IMR-90 (cell line): ENCODE measurements at regions not wholly inside any gene's neighbourhood (a gene's known extent, or its start where the extent isn't known, plus 50 kb on each side); places are given as distances from the start of the nearest gene placed in this dataset.

Source experiments
- ATAC-seq: fragments of 200-7000 bp; cut with Tn5 transposase; 2 replicates; pipeline ENCODE4 v1.9.1; 2020; ENCODE audit warnings: low read depth, mild to moderate bottlenecking, moderate library complexity
- BruUV-seq: library from RNA; stranded (reverse); fragments of 400-500 nt; replicated peaks from 2 replicates; lab custom pipeline; 2021; lab: Mats Ljungman, UMichigan
- CTCF ChIA-PET: fragments of 300-600 bp; formaldehyde crosslinking; extraction: SDS; loops from one replicate; lab custom pipeline; 2021; ENCODE audit warnings: antibody characterized with exemption; lab: Yijun Ruan, JAX
- POLR2A ChIA-PET: fragments of 300-600 bp; sonication (Branson Sonifier 250); formaldehyde crosslinking; loops from one replicate; lab custom pipeline; 2022; ENCODE audit warnings: antibody characterized with exemption; ENCODE audit not compliant: unreplicated experiment; lab: Charles Lee
- DNase-seq: peaks from one replicate; pipeline ENCODE4 v3.0.0; 2013
- H2AFZ ChIP-seq: replicated peaks from 2 replicates; pipeline ENCODE3; 2013; ENCODE audit warnings: low read length, mild to moderate bottlenecking; ENCODE audit not compliant: poor library complexity
- H2AK5ac ChIP-seq: 2 replicates; pipeline ENCODE4 v1.6.1; 2013; ENCODE audit warnings: low read depth, low read length, inconsistent platforms
- H2AK9ac ChIP-seq: replicated peaks from 2 replicates; pipeline ENCODE3; 2013; ENCODE audit warnings: mild to moderate bottlenecking, low read depth, low read length, moderate library complexity; ENCODE audit not compliant: poor library complexity
- H2BK120ac ChIP-seq: 2 replicates; pipeline ENCODE4 v1.6.1; 2013; ENCODE audit warnings: low read depth, low read length, inconsistent platforms
- H2BK15ac ChIP-seq: 3 replicates; pipeline ENCODE4 v1.6.1; 2013; ENCODE audit warnings: low read depth, low read length, inconsistent platforms
- H2BK20ac ChIP-seq: 2 replicates; pipeline ENCODE4 v1.6.1; 2013; ENCODE audit warnings: low read depth, mild to moderate bottlenecking, inconsistent platforms, low read length, moderate library complexity
- H2BK5ac ChIP-seq: 2 replicates; pipeline ENCODE4 v1.6.1; 2013; ENCODE audit warnings: mild to moderate bottlenecking, low read depth, low read length, inconsistent platforms; ENCODE audit not compliant: poor library complexity, severe bottlenecking
- H3K14ac ChIP-seq: replicated peaks from 2 replicates; pipeline ENCODE4 v1.6.1; 2013; ENCODE audit warnings: low read depth, low read length, inconsistent platforms
- H3K18ac ChIP-seq: 2 replicates; pipeline ENCODE4 v1.6.1; 2013; ENCODE audit warnings: low read depth, low read length, control low read depth
- H3K23ac ChIP-seq: 2 replicates; pipeline ENCODE4 v1.6.1; 2013; ENCODE audit warnings: low read depth, low read length, inconsistent platforms
- H3K27ac ChIP-seq: 2 replicates; pipeline ENCODE4 v1.5.1; 2013; ENCODE audit warnings: mild to moderate bottlenecking, control low read depth, low read length; ENCODE audit not compliant: insufficient read depth
- H3K27me3 ChIP-seq: 2 replicates; pipeline ENCODE4 v1.6.1; 2013; ENCODE audit warnings: low read length; ENCODE audit not compliant: control insufficient read depth, insufficient read depth
- H3K36me3 ChIP-seq: 2 replicates; pipeline ENCODE4 v1.6.1; 2013; ENCODE audit warnings: low read length, mixed read lengths; ENCODE audit not compliant: control insufficient read depth, insufficient read depth
- H3K4ac ChIP-seq: 2 replicates; pipeline ENCODE4 v1.6.1; 2013; ENCODE audit warnings: low read depth, low read length, inconsistent platforms
- H3K4me1 ChIP-seq: 2 replicates; pipeline ENCODE4 v1.6.1; 2013; ENCODE audit warnings: low read length, mixed read lengths; ENCODE audit not compliant: control insufficient read depth, insufficient read depth
- H3K4me2 ChIP-seq: 2 replicates; pipeline ENCODE4 v1.6.1; 2013; ENCODE audit warnings: low read depth, mild to moderate bottlenecking, control low read depth, low read length, moderate library complexity
- H3K4me3 ChIP-seq: 2 replicates; pipeline ENCODE4 v1.5.1; 2013; ENCODE audit warnings: low read depth, mild to moderate bottlenecking, control low read depth, low read length, moderate library complexity; ENCODE audit not compliant: insufficient read depth
- H3K56ac ChIP-seq: 2 replicates; pipeline ENCODE4 v1.6.1; 2013; ENCODE audit warnings: low read length, inconsistent platforms; ENCODE audit not compliant: insufficient read depth; ENCODE audit errors: extremely low read depth
- H3K79me1 ChIP-seq, 2 experiments: 2 replicates each; pipeline ENCODE4 v1.6.1; 2013; ENCODE audit warnings: low read length in 2 of 2, inconsistent platforms in 1 of 2, low read depth in 1 of 2
- H3K9ac ChIP-seq: 2 replicates; pipeline ENCODE4 v1.6.1; 2013; ENCODE audit warnings: low read depth, low read length, control low read depth
- H3K9me1 ChIP-seq: 2 replicates; pipeline ENCODE4 v1.6.1; 2013; ENCODE audit warnings: low read length, inconsistent platforms; ENCODE audit not compliant: insufficient read depth
- H3K9me3 ChIP-seq: 2 replicates; pipeline ENCODE4 v1.6.1; 2013; ENCODE audit warnings: low read length; ENCODE audit not compliant: control insufficient read depth, insufficient read depth
- H4K20me1 ChIP-seq: 2 replicates; pipeline ENCODE4 v1.6.1; 2013; ENCODE audit warnings: low read length, inconsistent platforms; ENCODE audit not compliant: insufficient read depth
- H4K5ac ChIP-seq: 2 replicates; pipeline ENCODE4 v1.6.1; 2013; ENCODE audit warnings: mild to moderate bottlenecking, low read depth, low read length, control low read depth
- H4K8ac ChIP-seq, 2 experiments: 2 replicates each; pipeline ENCODE4 v1.6.1; 2013; ENCODE audit warnings: low read depth in 2 of 2, low read length in 2 of 2, control low read depth in 1 of 2, inconsistent platforms in 1 of 2
- H4K91ac ChIP-seq: 2 replicates; pipeline ENCODE4 v1.6.1; 2013; ENCODE audit warnings: low read depth, low read length, inconsistent platforms; ENCODE audit not compliant: insufficient read depth
- WGBS, 2 experiments: methylation state at CpG; one replicate each; pipeline versions ENCODE4 v1.1.5 to v1.1.7; 2013; ENCODE audit warnings: missing lambda C conversion rate in 2 of 2; ENCODE audit not compliant: insufficient read length in 1 of 2; ENCODE audit errors: extremely low coverage in 2 of 2; 5-methylcytosine and 5-hydroxymethylcytosine counted together
- dilution Hi-C: fragments of 300-500 bp; cut with HindIII; formaldehyde crosslinking; loops from one replicate; pipeline ENCODE4 v1.14.3; 2018; ENCODE audit warnings: low sequenced_read_pairs; ENCODE audit not compliant: unreplicated experiment
- in situ Hi-C: fragments of 300-500 bp; cut with MboI; formaldehyde crosslinking; loops from 3 replicates; pipeline ENCODE4 v1.14.3; 2019; ENCODE audit warnings: low sequenced_read_pairs, inconsistent platforms, mixed read lengths
- intact Hi-C: fragments of 100-400 bp; cut with micrococcal nuclease; formaldehyde crosslinking; loops from 2 replicates; pipeline ENCODE4 v1.10.0; 2022
- TF ChIP-seq, protein P1 (sequence below): fragments of 150-350 bp; IDR thresholded peaks from 2 replicates; pipeline ENCODE4 v1.6.1; 2016; ENCODE audit warnings: low read depth, mild to moderate bottlenecking, low read length, moderate library complexity, borderline replicate concordance

DNA sequence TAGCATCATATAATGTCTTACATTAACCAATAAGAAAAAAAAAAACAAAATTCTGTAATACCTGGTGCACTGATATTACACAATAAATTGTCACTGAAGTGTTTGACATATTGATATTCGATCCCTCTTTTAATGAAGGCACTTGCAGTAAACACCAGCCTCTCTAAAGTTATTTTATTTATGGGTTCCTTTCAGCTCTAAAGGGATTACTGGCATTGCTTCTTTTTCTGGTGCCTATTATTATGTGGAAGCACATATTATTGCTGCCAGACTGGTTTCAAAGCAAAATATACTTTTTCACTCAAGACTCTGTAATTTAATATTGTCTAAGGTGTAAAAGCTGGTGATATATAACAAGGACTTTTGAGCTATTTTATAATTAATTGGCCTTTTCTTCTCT, 1090.5 kb downstream of the TRHDE start:
- H3K9me3 ChIP-seq: peaks cover 5% of the 10 kb centered on the region; the same call in 1 of the 2 replicates
- no peak overlapping the region for H3K18ac ChIP-seq
- DNase-seq (no peak), ATAC-seq (no peak)
- no peak overlapping the region for H3K23ac ChIP-seq
- CTCF ChIA-PET: no interaction called here
- TF ChIP-seq, protein P1, sequence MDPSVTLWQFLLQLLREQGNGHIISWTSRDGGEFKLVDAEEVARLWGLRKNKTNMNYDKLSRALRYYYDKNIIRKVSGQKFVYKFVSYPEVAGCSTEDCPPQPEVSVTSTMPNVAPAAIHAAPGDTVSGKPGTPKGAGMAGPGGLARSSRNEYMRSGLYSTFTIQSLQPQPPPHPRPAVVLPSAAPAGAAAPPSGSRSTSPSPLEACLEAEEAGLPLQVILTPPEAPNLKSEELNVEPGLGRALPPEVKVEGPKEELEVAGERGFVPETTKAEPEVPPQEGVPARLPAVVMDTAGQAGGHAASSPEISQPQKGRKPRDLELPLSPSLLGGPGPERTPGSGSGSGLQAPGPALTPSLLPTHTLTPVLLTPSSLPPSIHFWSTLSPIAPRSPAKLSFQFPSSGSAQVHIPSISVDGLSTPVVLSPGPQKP: no peak
- no peak overlapping the region for H4K91ac ChIP-seq
- H3K27ac ChIP-seq: no peak overlapping the region
- H3K4me2 ChIP-seq: no peak overlapping the region
- no peak overlapping the region for H2BK5ac ChIP-seq
- H4K5ac ChIP-seq: no peak overlapping the region
- POLR2A ChIA-PET: no interaction called here
- H3K4ac ChIP-seq: no peak overlapping the region
- H4K8ac ChIP-seq: no peak overlapping the region
- no peak overlapping the region for H3K56ac ChIP-seq
- H2BK15ac ChIP-seq: no peak overlapping the region
- intact Hi-C loops (no loop called here), in situ Hi-C loops (no loop called here), dilution Hi-C loops (no loop called here)
- no peak overlapping the region for H3K4me3 ChIP-seq
- H3K9ac ChIP-seq: no peak overlapping the region
- no peak overlapping the region for H3K14ac ChIP-seq
- H3K79me1 ChIP-seq: no peaks in the 10 kb centered on the region
- no peak overlapping the region for H2AFZ ChIP-seq
- H3K27me3 ChIP-seq: no peaks in the 10 kb centered on the region
- H4K20me1 ChIP-seq: no peaks in the 10 kb centered on the region
- no peaks in the 10 kb centered on the region for H3K9me1 ChIP-seq
- no peaks in the 10 kb centered on the region for H3K4me1 ChIP-seq
- BruUV-seq: no TSS peak
- H2BK120ac ChIP-seq: no peak overlapping the region
- no peaks in the 10 kb centered on the region for H3K36me3 ChIP-seq
- no peak overlapping the region for H2BK20ac ChIP-seq
- H2AK5ac ChIP-seq: no peak overlapping the region
- WGBS, 2 experiments: no CpG with 5 or more reads among the region's 1 CpG
- no peak overlapping the region for H2AK9ac ChIP-seq
